ENCODE measurements at regions not wholly inside any gene's neighbourhood (a gene's known extent, or its start where the extent isn't known, plus 50 kb on each side); places are given as distances from the start of the nearest gene placed in this dataset.
"Not testable (repeated sequence)": the region's sequence is repeated elsewhere in the genome, so short reads cannot be mapped to it uniquely, and the experiment has no call there.

- H3K79me2 ChIP-seq (ENCODE audit: low read depth): no peaks in the 10 kb centered on the region
- no peak for DNase-seq
- no peak overlapping the region for H3K4me3 ChIP-seq
- POLR2A ChIA-PET (ENCODE audit: unreplicated experiment): no interaction called here
- no peaks in the 10 kb centered on the region for H3K4me1 ChIP-seq (replicated peaks; ENCODE audit: insufficient read depth)
- H3K4me2 ChIP-seq: no peak overlapping the region
- H4K20me1 ChIP-seq (ENCODE audit: insufficient read depth): no peaks in the 10 kb centered on the region
- intact Hi-C loops (cut with micrococcal nuclease; ENCODE audit: unreplicated experiment): no loop called here
- no peaks in the 10 kb centered on the region for H3K27me3 ChIP-seq (ENCODE audit: insufficient read depth, low read depth)
- no peaks in the 10 kb centered on the region for H3K36me3 ChIP-seq (ENCODE audit: low read depth)
- H3K9me3 ChIP-seq (ENCODE audit: insufficient read depth, low read depth): no peaks in the 10 kb centered on the region
- CTCF ChIA-PET: no interaction called here
- TF ChIP-seq EZH2 (IDR thresholded peaks at IDR 0.05; ENCODE audit: low read depth) (no peak), CTCF (conservative IDR thresholded peaks at IDR 0.05) (no peak)
- BruUV-seq (replicated peaks): no TSS peak
- no peak overlapping the region for H2AFZ ChIP-seq
- H3K9me2 ChIP-seq (ENCODE audit: insufficient read depth): no peaks in the 10 kb centered on the region
- H3K27ac ChIP-seq: no peak overlapping the region
- H3F3A ChIP-seq (ENCODE audit: insufficient read depth, low read depth): no peaks in the 10 kb centered on the region
Observed at GRCh38 chr1:196043268-196043667, 565.0 kb downstream of the KCNT2 start.

GRCh38 chr1:196034080-196034706, 574.0 kb downstream of the KCNT2 start:
- Histone ChIP-seq H3K4me3 (no peak overlapping the region), H4K20me1 (ENCODE audit: insufficient read depth) (no peaks in the 10 kb centered on the region), H3K79me2 (ENCODE audit: low read depth) (no peaks in the 10 kb centered on the region), H3K4me2 (no peak overlapping the region), H3F3A (ENCODE audit: insufficient read depth, low read depth) (no peaks in the 10 kb centered on the region), H3K9me3 (ENCODE audit: insufficient read depth, low read depth) (no peaks in the 10 kb centered on the region), H3K9me2 (ENCODE audit: insufficient read depth) (no peaks in the 10 kb centered on the region), H3K36me3 (ENCODE audit: low read depth) (no peaks in the 10 kb centered on the region), H3K27ac (no peak overlapping the region), H2AFZ (peak overlapping the region; percentile 7; the same call in 1 of the 2 replicates), H3K4me1 (replicated peaks; ENCODE audit: insufficient read depth) (no peaks in the 10 kb centered on the region), H3K27me3 (ENCODE audit: insufficient read depth, low read depth) (no peaks in the 10 kb centered on the region)
- POLR2A ChIA-PET (ENCODE audit: unreplicated experiment): no interaction called here
- CTCF ChIA-PET: no interaction called here
- intact Hi-C loops (cut with micrococcal nuclease; ENCODE audit: unreplicated experiment): no loop called here
- BruUV-seq (replicated peaks): no TSS peak
- DNase-seq: no peak
- TF ChIP-seq EZH2 (IDR thresholded peaks at IDR 0.05; ENCODE audit: low read depth) (no peak), CTCF (conservative IDR thresholded peaks at IDR 0.05) (no peak)

GRCh38 chr1:196031387-196031786, 576.9 kb downstream of the KCNT2 start:
- H3K79me2 ChIP-seq (ENCODE audit: low read depth); H4K20me1 ChIP-seq (ENCODE audit: insufficient read depth); H3K27me3 ChIP-seq (ENCODE audit: insufficient read depth, low read depth); H3K9me2 ChIP-seq (ENCODE audit: insufficient read depth); POLR2A ChIA-PET (ENCODE audit: unreplicated experiment); H3K9me3 ChIP-seq (ENCODE audit: insufficient read depth, low read depth); H3F3A ChIP-seq (ENCODE audit: insufficient read depth, low read depth); H3K4me3 ChIP-seq; BruUV-seq (replicated peaks); H3K4me1 ChIP-seq (replicated peaks; ENCODE audit: insufficient read depth); DNase-seq; H3K27ac ChIP-seq; H3K4me2 ChIP-seq; intact Hi-C loops (cut with micrococcal nuclease; ENCODE audit: unreplicated experiment); CTCF ChIA-PET; H3K36me3 ChIP-seq (ENCODE audit: low read depth); H2AFZ ChIP-seq: not testable (repeated sequence)

GRCh38 chr1:196030455-196030854, 577.8 kb downstream of the KCNT2 start:
- Histone ChIP-seq H3F3A (ENCODE audit: insufficient read depth, low read depth) (no peaks in the 10 kb centered on the region), H3K27me3 (ENCODE audit: insufficient read depth, low read depth) (no peaks in the 10 kb centered on the region), H4K20me1 (ENCODE audit: insufficient read depth) (no peaks in the 10 kb centered on the region), H3K4me2 (no peak overlapping the region), H3K4me1 (replicated peaks; ENCODE audit: insufficient read depth) (no peaks in the 10 kb centered on the region), H2AFZ (no peak overlapping the region), H3K79me2 (ENCODE audit: low read depth) (no peaks in the 10 kb centered on the region), H3K4me3 (no peak overlapping the region), H3K9me2 (ENCODE audit: insufficient read depth) (no peaks in the 10 kb centered on the region), H3K27ac (no peak overlapping the region), H3K36me3 (ENCODE audit: low read depth) (no peaks in the 10 kb centered on the region), H3K9me3 (ENCODE audit: insufficient read depth, low read depth) (no peaks in the 10 kb centered on the region)
- no peak for DNase-seq
- no TSS peak for BruUV-seq (replicated peaks)
- TF ChIP-seq CTCF (conservative IDR thresholded peaks at IDR 0.05) (no peak), EZH2 (IDR thresholded peaks at IDR 0.05; ENCODE audit: low read depth) (no peak)
- intact Hi-C loops (cut with micrococcal nuclease; ENCODE audit: unreplicated experiment): no loop called here
- ChIA-PET POLR2A (ENCODE audit: unreplicated experiment) (no interaction called here), CTCF (no interaction called here)

Data from PC-9 (cell line).